GM21367 (cell line): ENCODE measurements at regions not wholly inside any gene's neighbourhood (a gene's known extent, or its start where the extent isn't known, plus 50 kb on each side); places are given as distances from the start of the nearest gene placed in this dataset.

Experiments
- ATAC-seq: cut with Tn5 transposase; IDR thresholded peaks from one replicate; pipeline ENCODE4 v1.9.1; 2021; ENCODE audit not compliant: unreplicated experiment

DNA sequence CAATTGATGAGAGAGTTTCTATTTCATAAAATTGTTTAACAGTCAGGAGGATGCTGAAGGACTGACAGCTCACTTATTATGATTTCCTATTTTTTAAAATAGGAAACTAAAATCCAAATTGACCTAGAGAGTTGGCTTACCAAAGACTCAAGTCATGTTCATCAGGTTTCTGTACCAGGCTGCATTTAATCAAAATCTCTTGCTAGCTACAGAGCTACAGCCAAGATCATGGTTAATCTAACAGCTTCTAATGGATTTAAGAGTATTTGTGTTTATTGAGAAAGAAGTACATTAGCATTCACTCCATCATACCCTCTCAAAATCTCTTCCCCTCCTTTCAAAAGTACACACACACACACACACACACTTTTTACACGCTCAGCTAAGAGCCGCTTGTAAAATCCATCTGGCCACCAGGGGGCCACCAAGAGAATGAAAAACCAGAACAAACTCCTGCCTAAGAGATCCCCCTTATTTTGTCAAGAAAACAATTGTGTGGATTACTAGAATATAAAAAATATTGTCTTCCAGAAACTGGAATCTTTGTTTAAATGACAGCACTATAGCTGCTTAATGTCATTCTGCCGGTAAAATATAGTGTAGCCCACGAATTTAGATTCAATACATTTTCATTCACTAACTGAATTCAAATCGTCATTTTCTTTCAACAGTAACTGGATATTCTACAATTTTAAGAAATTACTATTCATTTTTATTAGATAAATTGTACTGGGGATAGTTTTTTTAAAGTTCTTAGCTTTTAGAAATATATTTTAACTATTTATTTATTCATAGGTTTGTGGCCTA, 334.0 kb downstream of the BTG1 start:
- peak; percentile 85 for ATAC-seq

DNA sequence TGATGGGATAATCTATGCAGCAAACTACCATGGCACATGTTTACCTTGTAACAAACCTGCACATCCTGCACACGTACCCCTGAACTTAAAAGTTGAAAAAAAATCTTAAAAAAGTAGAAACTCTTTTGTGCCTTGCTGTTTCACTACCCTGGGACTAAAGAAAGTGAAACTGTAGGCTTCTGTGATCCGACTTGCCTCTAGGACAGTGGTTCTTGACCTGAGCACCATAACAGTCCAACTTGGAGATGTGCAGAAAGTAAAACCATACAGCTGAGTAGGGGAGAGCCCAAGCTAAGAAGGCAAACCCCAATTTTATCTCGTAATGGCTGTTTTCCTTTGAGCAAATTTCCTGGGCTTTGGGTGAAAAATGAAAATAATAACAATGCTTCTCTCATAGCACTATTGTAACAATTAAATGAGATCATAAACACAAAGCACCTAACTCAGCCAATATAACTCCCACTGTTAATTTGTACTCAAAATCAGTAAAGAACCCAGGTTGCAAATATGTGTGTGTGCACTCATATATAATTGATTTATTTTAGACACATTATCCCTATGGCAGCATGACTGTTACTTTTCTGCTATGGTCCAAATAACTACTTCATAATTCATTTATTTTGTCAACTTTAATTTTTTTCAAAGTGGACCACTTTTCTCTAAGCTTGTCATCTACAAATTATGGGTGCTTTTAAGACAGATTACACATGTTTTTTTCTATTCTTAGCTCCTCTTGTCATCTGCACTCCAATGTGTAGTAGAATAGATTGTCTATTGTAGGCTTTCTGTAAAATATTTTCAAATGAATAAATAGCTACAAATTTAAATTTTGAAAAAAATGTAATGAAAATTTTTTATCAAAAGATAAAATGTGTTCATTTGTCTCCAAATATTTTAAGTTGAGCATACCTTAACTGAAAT, 334.9 kb downstream of the BTG1 start:
- ATAC-seq, result no peak

DNA sequence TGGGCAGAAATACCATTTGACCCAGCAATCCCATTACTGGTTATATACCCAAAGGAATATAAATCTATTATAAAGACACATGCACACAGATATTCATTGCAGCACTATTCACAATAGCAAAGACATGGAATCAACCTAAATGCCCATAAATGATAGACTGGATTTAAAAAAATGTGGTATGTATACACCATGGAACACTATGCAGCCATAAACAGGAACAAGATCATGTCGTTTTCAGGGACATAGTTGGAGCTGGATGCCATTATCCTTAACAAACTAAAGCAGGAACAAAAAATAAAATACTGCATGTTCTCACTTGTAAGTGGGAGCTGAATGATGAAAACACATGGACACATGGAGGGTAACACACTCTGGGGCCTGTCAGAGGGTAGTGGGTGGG, 335.6 kb downstream of the BTG1 start:
- no peak for ATAC-seq

DNA sequence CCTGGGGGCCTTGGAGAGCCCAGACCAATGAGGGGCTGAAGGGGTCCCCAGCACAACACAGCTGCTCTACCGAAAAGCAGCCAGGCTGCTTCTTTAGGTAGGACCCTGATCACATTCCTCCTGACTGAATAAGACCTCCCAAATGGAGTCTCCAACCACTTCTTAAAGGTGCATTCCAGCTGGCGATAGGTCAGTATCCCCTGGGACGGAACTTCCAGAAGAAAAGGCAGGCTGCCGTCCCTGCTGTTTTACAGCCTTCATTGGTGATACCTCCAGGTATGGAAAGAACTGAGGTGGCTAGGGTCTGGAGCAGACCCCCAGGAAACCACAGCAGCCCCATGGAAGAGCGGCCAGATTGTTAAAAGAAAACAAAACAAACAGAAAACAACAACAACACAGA, 340.6 kb downstream of the BTG1 start:
- ATAC-seq, result no peak

DNA sequence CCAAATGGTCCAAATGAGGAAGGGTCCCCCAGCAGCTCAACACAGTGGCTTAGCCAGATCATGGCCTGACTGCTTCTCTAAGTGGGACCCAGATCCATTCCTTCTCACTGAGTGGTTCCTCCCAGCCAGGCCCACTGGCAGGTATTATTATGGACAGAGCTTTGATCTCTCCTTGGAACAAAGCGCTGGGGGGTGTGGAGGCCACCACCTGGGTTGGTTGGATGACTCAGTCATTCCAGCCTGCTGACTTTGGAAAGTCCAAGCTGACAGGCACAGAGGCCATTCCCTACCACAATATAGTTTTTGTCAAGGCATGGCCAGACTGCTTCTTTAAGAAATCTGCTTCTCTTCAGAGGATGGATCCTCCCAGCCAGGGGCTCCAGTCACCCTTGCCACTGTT, 341.1 kb downstream of the BTG1 start:
- ATAC-seq, result no peak

DNA sequence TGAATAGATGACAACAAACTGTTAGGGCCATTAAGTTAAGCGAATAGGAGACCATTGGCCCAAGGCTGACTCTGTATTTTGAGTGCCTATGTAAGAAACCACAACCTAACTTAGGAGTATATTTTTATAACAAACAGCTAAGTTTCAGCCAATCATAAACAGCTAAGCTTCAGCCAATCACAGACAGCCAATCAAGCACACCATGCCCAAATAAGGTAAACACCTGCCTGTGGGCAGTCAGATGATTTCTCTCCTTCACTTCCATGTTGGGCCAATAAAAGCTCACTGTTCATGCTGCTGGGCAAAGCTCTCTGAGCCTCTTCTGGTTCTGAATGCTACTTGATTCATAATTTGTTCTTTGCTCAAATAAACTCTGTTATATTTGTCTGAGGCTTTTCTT, 344.6 kb downstream of the BTG1 start:
- no peak for ATAC-seq

DNA sequence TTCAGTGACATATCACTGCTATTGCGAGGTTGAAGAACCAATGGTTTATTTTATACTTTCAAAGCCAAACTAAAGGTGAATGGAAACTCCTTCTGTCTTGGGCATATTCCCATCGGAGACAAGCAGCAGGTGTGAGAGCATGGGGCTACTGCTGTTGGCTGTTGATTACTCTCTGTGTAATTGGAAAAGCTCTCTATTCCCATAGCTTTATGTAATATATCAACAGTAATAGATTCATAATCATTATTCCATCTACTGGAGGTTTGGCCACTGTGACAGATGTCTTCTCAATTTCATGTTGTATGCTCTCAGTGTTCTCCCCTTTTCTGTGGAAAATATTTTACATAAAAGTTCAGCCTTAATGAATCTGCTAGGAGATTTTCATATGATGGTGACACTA, 352.0 kb downstream of the BTG1 start:
- ATAC-seq, result no peak

DNA sequence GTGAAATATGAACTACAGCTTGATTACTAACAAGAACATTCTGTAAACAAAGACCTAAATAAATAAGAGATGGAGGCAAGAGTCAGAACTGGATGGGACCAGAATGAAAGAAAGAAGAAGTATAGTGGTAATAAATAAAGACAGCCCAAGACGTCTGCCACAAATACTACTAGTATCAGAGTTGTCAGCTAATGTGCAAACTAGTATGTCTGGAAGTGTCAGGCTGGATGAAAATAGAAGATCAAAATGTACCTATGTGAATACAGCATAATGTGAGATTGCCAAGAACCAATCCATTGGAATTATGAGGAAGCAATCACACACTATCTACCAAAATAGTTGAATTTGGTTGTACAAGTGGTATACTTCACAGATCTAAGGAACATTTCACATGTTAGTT, 353.0 kb downstream of the BTG1 start:
- ATAC-seq, result no peak

DNA sequence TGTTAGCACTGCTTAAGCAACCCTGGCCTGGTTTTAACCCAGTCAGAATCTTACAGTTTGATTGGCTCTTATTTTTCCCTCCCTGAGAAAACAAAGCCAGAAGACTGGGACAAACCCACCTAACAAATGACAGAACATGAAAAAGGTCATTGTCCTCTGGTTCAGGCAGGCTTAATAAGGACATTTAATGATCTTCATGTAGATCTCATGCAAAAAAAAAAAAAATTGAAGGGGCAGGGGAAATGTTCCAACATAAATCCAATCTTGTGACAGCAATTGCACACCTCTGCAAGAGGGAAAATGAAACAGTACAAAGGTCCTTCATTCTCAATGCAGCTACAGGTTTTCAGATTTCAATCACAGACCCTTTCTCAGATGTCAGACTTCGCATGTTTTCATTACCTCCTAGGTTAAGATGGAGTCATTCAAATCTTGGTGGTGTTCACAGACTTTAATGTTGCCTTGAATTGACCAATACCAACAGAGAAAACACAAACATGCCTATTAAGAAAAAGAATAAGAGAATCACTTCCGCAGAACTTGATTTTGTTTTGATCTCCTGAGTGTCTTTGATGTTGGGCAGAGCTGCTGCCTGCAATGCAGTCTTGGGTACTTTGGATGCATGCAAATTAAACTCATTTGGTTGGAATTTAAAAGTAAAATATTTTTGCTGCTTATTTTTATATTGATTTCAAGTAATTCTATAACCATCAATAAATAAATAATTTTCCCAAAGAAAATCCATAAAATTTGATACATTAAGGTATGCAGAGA, 359.0 kb downstream of the BTG1 start:
- no peak for ATAC-seq

DNA sequence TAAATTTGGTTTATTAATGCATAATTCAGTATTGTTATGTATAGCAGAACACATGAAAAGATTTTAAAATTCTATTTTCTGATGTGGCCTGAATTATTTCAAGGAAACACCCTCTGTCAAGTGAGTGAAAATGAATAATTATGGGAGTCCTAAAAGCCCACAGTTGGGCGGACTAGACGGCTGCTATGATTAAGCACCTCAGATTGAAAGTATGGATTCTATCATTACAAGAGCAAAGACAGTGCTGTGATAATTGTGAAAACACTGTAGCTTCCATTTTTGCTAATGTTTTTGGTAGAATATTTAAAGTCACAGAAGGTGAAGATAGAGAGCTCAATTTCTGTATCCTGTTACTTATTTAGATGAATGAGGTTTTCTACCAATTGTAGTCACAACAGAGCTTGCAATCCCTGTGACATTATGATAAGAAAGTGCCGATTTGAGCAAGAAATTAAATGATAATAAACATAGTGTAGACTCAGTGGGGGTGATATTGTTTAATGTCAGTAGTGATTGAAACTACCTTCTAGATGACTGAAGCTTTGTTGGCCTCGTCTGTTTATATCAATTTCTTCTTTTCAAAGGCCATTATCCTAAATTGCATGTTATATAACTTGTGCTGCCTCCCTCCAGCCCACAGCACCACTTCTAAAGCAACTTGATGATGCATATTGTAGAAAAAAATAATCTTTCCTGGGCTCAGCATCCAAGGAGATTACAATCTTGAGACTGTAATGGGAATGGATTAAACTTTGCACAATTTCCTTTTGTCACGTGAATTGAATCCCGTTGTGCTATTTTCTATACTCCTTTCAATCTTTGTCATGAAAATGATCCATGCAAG, 359.8 kb downstream of the BTG1 start:
- ATAC-seq, result no peak

DNA sequence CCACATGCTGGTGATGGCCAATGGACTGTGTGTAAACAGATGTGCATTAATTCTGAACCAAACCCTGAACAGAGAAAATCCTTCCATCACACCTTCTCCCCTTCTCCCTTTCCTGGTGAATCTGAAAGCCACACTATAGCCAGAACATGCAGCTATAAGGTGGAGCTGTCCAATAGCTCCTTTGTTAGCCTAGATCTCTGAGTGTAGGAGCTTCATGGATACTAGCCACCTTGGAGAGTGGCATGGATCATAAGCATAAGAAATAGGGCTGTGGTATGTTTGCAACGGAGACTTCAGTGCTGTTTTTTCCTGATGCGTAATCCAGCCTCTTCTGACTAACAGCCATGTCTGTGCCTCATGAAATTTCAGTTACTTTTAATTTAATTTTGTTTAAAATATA, 364.5 kb downstream of the BTG1 start:
- no peak for ATAC-seq

DNA sequence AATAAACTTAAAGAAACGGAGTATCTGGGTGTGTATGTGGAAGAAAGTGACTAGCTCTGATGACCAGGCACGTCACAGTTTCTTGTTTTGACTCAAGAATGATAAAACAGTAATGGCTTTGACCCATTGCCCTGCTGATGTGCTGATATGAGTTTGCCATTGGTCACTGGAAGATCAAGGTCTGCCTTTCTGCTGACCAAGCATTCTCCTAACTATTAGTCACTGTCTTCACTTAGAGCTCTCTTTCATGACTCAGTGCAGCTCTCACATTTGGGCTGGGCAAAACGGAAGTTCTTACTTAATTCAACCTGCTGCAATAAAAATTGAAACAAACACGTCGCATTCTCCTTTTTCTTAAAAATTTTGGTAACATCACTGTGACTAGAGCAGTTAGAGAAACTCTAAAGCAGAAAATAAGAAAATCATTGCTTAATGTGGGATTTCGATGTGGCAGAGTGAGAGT, 366.7 kb downstream of the BTG1 start:
- peak; percentile 90 for ATAC-seq

DNA sequence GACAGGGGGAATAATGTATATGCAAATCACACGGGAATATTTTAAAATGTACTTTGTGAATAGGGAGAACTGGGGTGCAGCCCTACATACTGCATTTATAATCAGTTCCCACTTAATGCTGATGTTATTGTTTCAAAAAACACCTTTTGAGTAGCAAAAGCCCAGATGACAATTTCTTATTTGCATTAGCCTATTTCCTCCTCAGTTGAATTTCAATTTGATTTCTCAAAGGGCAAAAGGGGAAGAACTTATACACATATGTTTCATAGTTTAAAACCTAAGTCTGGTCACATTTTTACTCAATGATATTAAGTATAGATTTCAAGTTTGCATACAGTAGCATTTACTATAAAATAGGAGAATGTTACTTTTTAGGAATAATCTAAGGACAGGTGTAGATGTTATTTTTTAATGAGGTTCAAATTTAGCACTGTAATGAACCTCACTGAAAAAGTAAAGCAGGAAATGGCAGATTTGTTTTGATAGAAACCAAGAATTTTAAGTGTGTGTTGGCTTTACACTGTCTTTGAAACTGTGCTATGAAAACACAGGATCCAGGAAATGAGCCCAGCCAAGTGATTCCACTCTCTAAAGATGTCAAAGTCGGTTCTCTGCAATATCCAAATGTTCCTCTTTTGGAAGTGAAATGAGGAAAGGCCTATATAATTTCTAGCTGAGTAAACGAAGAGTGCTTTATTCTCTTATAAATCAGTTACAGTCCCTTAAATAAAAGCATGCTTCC, 367.4 kb downstream of the BTG1 start:
- peak; percentile 60 for ATAC-seq

DNA sequence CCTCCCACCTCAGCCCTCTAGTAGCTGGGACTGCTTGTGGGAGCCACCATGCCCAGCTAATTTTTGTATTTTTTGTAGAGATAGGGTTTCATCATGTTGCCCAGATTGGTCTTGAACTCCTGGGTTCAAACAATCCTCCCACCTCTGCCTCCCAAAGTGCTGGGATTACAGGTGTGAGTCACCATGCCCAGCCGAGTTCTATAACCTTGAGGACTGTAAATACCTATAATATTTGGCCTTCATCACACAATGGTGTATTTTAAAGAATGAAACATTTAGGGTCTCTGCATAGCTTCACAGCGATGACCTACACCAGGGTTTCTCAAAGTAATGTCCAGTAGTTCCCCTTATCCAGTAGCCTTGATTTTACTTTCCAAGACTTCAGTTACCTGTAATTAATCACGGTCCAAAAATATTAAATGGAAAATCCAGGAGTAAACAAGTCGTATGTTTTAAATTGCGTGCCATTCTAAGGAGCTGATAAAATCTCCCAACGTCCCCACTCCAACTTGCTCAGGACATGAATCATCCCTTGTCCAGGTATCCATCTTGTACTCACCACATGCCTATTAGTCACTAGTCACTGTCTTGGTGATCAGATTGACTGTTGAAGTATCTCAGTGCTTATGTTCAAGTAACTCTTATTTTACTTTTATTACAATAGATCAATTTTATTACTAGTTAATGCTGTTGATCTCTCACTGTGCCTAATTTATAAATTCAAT, 368.2 kb downstream of the BTG1 start:
- no peak for ATAC-seq

DNA sequence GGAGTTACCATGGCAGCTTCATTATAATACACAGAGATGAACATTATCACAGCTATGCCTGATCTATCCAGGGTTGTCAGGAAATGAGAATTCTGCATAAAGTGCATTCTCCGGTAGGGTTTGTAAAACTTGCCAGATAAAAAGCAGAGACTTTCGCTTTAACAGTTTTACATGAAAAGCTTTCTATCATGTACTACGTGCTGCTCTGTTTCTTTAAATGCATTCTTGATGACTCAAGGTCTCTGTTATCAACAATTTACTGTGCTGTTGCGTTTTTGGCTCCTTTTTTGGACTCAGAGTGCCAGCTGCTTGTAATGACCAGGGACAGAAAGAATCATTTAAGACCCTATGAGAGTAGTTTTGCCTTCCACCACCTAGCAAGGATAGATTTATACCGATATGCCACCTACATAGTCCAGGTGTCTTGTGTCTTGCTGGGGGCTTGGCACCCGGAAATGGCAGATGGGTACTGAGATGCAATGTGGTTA, 371.2 kb downstream of the BTG1 start:
- no peak for ATAC-seq

DNA sequence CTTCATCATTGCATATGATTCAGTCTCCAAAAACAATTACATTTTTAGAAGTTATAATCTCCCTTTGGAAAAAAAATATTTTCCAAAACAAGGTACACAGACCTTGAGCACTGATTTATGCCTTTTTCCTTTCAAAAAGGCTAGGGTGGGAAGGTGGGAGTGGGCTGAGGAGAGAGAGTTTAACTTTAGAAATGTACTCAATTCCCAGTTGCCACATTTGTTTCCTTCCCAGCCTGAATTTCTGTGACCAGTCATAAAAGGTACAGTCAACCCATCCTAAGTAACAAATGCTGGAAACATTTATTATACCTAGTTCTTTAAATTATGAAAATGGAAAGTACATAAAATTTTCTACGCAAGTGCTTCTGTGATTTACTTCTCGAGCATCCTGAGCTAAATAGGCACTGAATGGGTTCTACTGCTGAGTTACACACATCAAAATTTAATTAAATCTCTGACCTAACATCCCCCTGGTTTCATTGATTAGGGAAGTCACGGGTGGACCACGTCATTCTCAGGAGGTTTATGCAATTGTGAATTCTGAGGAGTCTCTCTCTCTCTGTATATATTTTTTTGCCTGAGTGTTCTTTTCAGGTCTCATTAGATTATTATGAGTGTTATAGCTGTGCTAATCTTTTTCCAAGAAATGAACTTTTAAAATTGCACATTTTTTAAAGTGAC, 371.8 kb downstream of the BTG1 start:
- ATAC-seq, result no peak

DNA sequence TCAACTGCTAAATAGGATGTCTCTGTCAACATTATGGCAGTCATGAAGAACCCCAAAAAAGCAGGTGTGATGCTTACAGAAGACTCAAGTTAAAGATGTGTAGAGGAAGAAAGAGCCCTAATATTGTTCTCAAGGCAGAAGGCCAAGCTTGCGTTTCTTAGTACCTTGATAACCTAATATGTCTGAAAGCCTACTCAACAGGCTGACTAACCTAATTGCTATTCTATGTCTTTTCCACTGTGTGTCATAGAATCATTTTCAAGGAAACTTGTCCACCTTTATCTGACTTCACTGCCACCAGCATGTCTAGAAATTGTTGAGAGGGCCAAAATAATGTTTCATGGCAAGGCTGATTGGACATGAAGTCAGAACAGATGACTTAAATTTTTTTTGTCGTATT, 373.2 kb downstream of the BTG1 start:
- ATAC-seq, result no peak

DNA sequence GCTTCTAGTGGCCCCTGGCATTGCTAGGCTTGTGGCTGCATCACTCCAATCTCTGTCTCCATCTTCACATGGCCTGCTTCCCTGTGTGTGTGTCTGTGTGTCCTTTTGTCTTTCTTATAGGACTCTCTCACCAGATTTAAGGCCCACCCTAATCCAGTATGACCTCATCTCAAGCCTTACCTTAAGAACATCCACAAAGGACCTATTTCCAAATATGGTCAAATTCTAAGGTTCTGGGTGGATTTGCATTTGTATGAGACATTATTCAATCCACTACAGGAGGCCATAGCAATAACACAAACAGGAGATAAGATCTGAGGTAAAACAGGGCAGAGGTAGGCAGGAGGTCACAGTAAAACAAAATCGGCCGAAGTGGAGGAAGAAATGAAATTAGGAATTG, 375.9 kb downstream of the BTG1 start:
- no peak for ATAC-seq
